CD14-positive monocyte (primary cell): ENCODE measurements at regions not wholly inside any gene's neighbourhood (a gene's known extent, or its start where the extent isn't known, plus 50 kb on each side); places are given as distances from the start of the nearest gene placed in this dataset.

Source experiments
- DNase-seq, 3 donors: peaks; one replicate each; pipeline ENCODE4 v3.0.0-alpha.2; 2011 to 2022
- H2AFZ ChIP-seq: 2 replicates; pipeline ENCODE4 v1.6.0; 2012; ENCODE audit warnings: mild to moderate bottlenecking, low read depth, low read length, inconsistent platforms; ENCODE audit not compliant: insufficient read depth, poor library complexity, severe bottlenecking
- H3K27ac ChIP-seq, 2 donors: 1 replicate in 1 of 2; 2 replicates in 1 of 2; pipeline ENCODE4 v1.5.1; 2012 to 2013; ENCODE audit warnings: low read length in 2 of 2, control low read depth in 1 of 2, inconsistent platforms in 1 of 2, low read depth in 1 of 2, mild to moderate bottlenecking in 1 of 2
- H3K27me3 ChIP-seq, 2 donors: one replicate each; pipeline versions ENCODE4 v1.6.0 to v1.6.1; 2011 to 2013; ENCODE audit warnings: low read length in 2 of 2; ENCODE audit not compliant: control insufficient read depth in 2 of 2, insufficient read depth in 2 of 2
- H3K36me3 ChIP-seq, 2 donors: replicated peaks in 1 of 2; 1 replicate in 1 of 2; 2 replicates in 1 of 2; pipeline versions ENCODE4 v1.5.1 to v1.6.1; 2012 to 2013; ENCODE audit warnings: low read length in 2 of 2, control low read depth in 1 of 2, inconsistent platforms in 1 of 2, mild to moderate bottlenecking in 1 of 2; ENCODE audit not compliant: insufficient read depth in 2 of 2, control insufficient read depth in 1 of 2
- H3K4me1 ChIP-seq, 2 donors: 1 replicate in 1 of 2; 2 replicates in 1 of 2; pipeline versions ENCODE4 v1.5.1 to v1.6.1; 2012 to 2013; ENCODE audit warnings: low read length in 2 of 2, control low read depth in 1 of 2, inconsistent platforms in 1 of 2, mild to moderate bottlenecking in 1 of 2, moderate library complexity in 1 of 2; ENCODE audit not compliant: insufficient read depth in 2 of 2, control insufficient read depth in 1 of 2
- H3K4me2 ChIP-seq: replicated peaks from 2 replicates; pipeline ENCODE3; 2012; ENCODE audit warnings: low read length, moderate library complexity, mild to moderate bottlenecking; ENCODE audit not compliant: poor library complexity, severe bottlenecking; ENCODE audit errors: extremely low read depth
- H3K4me3 ChIP-seq, 3 experiments: fragments of 200-600 bp in 1 of 3; sonication (generic) in 1 of 3; replicated peaks in 1 of 3; 1 replicate in 2 of 3; 2 replicates in 1 of 3; pipeline ENCODE4 v1.5.1; 2011 to 2013; ENCODE audit warnings: low read length in 3 of 3, mild to moderate bottlenecking in 3 of 3, control low read depth in 2 of 3, low read depth in 2 of 3, inconsistent platforms in 1 of 3, moderate library complexity in 1 of 3
- H3K79me2 ChIP-seq: 2 replicates; pipeline ENCODE4 v1.6.0; 2012; ENCODE audit warnings: mild to moderate bottlenecking, control low read depth, inconsistent platforms, low read length, moderate library complexity; ENCODE audit not compliant: insufficient read depth
- H3K9ac ChIP-seq: 2 replicates; pipeline ENCODE4 v1.6.0; 2017; ENCODE audit warnings: low read length, mild to moderate bottlenecking; ENCODE audit not compliant: insufficient read depth, poor library complexity, severe bottlenecking
- H3K9me3 ChIP-seq, 2 donors: replicated peaks in 1 of 2; 1 replicate in 1 of 2; 2 replicates in 1 of 2; pipeline versions ENCODE4 v1.5.1 to v1.6.1; 2012 to 2013; ENCODE audit warnings: low read length in 2 of 2, control low read depth in 1 of 2; ENCODE audit not compliant: control insufficient read depth in 1 of 2, insufficient read depth in 1 of 2
- H4K20me1 ChIP-seq: 2 replicates; pipeline ENCODE4 v1.6.0; 2012; ENCODE audit warnings: mild to moderate bottlenecking, low read length, control low read depth, moderate library complexity; ENCODE audit not compliant: insufficient read depth
- H3K27ac Mint-ChIP-seq, 7 donors: one replicate each; pipeline ENCODE4 v1.8.0; 2020; ENCODE audit warnings: mild to moderate bottlenecking in 7 of 7, mixed read lengths in 7 of 7, moderate library complexity in 6 of 7, inconsistent platforms in 2 of 7
- H3K27me3 Mint-ChIP-seq, 3 donors: one replicate each; pipeline ENCODE4 v1.8.0; 2021 to 2022; ENCODE audit warnings: low read depth in 3 of 3, mild to moderate bottlenecking in 3 of 3, mixed read lengths in 3 of 3, moderate library complexity in 3 of 3, inconsistent platforms in 1 of 3
- H3K36me3 Mint-ChIP-seq, 2 donors: one replicate each; pipeline ENCODE4 v1.8.0; 2020; ENCODE audit warnings: mixed read lengths in 2 of 2, inconsistent platforms in 1 of 2, mild to moderate bottlenecking in 1 of 2
- H3K4me1 Mint-ChIP-seq: one replicate; pipeline ENCODE4 v1.8.0; 2020; ENCODE audit warnings: mild to moderate bottlenecking, mixed read lengths
- H3K4me3 Mint-ChIP-seq, 2 donors: one replicate each; pipeline ENCODE4 v1.8.0; 2020; ENCODE audit warnings: mild to moderate bottlenecking in 2 of 2, mixed read lengths in 2 of 2, moderate library complexity in 1 of 2
- H3K9me3 Mint-ChIP-seq, 7 donors: one replicate each; pipeline ENCODE4 v1.8.0; 2020 to 2022; ENCODE audit warnings: mixed read lengths in 7 of 7, mild to moderate bottlenecking in 6 of 7, moderate library complexity in 6 of 7, inconsistent platforms in 2 of 7
- CTCF ChIP-seq: fragments of 200-600 bp; IDR thresholded peaks from one replicate; pipeline ENCODE4 v1.8.0; 2022; ENCODE audit warnings: antibody characterized with exemption, mild to moderate bottlenecking
- WGBS: methylation state at CpG from one replicate; pipeline ENCODE4 v1.1.5; 2013; ENCODE audit warnings: missing lambda C conversion rate; ENCODE audit not compliant: insufficient coverage; 5-methylcytosine and 5-hydroxymethylcytosine counted together
- intact Hi-C, 2 donors: fragments of 100-400 bp; cut with micrococcal nuclease; formaldehyde crosslinking; loops; one replicate each; pipeline versions ENCODE4 v1.15.0 to v1.15.1; 2023

GRCh38 chr13:62209529-62209928 lies 793.9 kb upstream of the PCDH20 start:
- TF ChIP-seq CTCF, result no peak
- peaks cover 0 to 12% (median 6%) of the 10 kb centered on the region in 7 donors for H3K9me3 Mint-ChIP-seq
- H3K4me1 ChIP-seq, result no peaks in the 10 kb centered on the region
- H2AFZ ChIP-seq, result no peak overlapping the region
- H3K27ac ChIP-seq, result no peak overlapping the region
- no peak overlapping the region for H3K4me3 ChIP-seq
- H3K9me3 ChIP-seq, result peaks cover 4 to 9% of the 10 kb centered on the region in 2 donors
- no peaks in the 10 kb centered on the region for H3K27me3 ChIP-seq
- H3K79me2 ChIP-seq, result no peaks in the 10 kb centered on the region
- H3K4me1 Mint-ChIP-seq, result no peaks in the 10 kb centered on the region
- no peak overlapping the region for H3K4me2 ChIP-seq
- no peak for DNase-seq
- H3K4me3 Mint-ChIP-seq, result no peak overlapping the region
- intact Hi-C loops, result no loop called here
- no peak overlapping the region for H3K27ac Mint-ChIP-seq
- 94% methylated on average over 6 of the region's 10 CpGs for WGBS
- H3K36me3 Mint-ChIP-seq, result no peaks in the 10 kb centered on the region
- no peaks in the 10 kb centered on the region for H4K20me1 ChIP-seq
- H3K9ac ChIP-seq, result no peak overlapping the region
- no peaks in the 10 kb centered on the region for H3K27me3 Mint-ChIP-seq
- no peaks in the 10 kb centered on the region for H3K36me3 ChIP-seq

GRCh38 chr13:62207388-62207787 lies 791.7 kb upstream of the PCDH20 start:
- 75% methylated on average over 1 of the region's 2 CpGs for WGBS
- H3K9me3 Mint-ChIP-seq, result peaks cover 0 to 9% (median 3%) of the 10 kb centered on the region in 7 donors
- H3K27ac Mint-ChIP-seq, result no peak overlapping the region
- Histone ChIP-seq H3K9ac (no peak overlapping the region), H4K20me1 (no peaks in the 10 kb centered on the region), H3K79me2 (no peaks in the 10 kb centered on the region), H2AFZ (no peak overlapping the region), H3K27ac (no peak overlapping the region), H3K36me3 (no peaks in the 10 kb centered on the region), H3K4me3 (no peak overlapping the region), H3K27me3 (no peaks in the 10 kb centered on the region), H3K9me3 (peaks cover 4% of the 10 kb centered on the region in 2 donors), H3K4me2 (no peak overlapping the region), H3K4me1 (no peaks in the 10 kb centered on the region)
- DNase-seq, result no peak
- intact Hi-C loops, result no loop called here
- H3K4me3 Mint-ChIP-seq, result no peak overlapping the region
- H3K36me3 Mint-ChIP-seq, result no peaks in the 10 kb centered on the region
- no peaks in the 10 kb centered on the region for H3K4me1 Mint-ChIP-seq
- no peak for TF ChIP-seq CTCF
- no peaks in the 10 kb centered on the region for H3K27me3 Mint-ChIP-seq
